GM19455 (cell line): ENCODE measurements at regions not wholly inside any gene's neighbourhood (a gene's known extent, or its start where the extent isn't known, plus 50 kb on each side); places are given as distances from the start of the nearest gene placed in this dataset.

Experiments used
- ATAC-seq: cut with Tn5 transposase; IDR thresholded peaks from one replicate; pipeline ENCODE4 v1.9.1; 2021; ENCODE audit not compliant: unreplicated experiment

- no peak for ATAC-seq
Observed at GRCh38 chr15:58235961-58236360, 97.8 kb downstream of the AQP9 start.

GRCh38 chr15:58240191-58240932 is 102.2 kb downstream of the AQP9 start:
- no peak for ATAC-seq

DNA sequence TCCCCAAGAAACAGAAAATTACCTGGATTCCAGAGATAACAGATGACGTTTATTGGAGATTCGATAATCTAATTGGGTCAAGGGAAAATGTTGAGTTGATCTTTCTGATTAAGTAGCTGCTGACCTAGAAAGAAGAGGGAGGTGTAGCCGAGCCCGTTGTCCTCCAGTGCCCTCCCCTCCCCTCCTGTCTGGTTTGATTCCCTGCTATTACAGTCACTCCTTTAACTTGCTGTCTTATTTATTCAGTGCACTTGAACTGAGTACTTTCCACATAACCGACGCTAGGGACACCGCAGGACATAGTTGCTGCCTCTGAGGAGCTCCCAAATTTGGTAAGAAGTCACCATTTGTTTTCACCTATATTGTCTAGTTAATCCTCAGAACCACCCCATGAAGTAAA is 103.7 kb downstream of the AQP9 start:
- no peak for ATAC-seq

DNA sequence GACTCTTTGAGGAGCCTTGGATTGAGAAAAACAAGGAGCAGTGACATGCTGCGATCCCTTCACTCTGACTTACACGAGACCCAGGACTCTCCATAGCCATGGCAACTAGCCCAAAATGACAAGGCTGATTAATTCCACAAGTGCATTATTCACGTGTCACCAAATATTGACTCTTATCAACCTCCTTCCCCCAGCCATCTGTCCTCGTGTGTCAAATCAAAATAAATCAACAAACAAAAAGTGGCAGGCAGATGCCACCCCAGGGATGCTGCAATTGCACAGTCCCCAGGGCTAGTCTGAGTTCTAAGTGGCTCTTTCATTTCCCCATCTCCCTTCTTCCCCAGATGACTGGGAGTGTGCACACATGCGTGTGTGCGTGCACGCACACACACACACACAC is 104.9 kb downstream of the AQP9 start:
- ATAC-seq, result no peak

DNA sequence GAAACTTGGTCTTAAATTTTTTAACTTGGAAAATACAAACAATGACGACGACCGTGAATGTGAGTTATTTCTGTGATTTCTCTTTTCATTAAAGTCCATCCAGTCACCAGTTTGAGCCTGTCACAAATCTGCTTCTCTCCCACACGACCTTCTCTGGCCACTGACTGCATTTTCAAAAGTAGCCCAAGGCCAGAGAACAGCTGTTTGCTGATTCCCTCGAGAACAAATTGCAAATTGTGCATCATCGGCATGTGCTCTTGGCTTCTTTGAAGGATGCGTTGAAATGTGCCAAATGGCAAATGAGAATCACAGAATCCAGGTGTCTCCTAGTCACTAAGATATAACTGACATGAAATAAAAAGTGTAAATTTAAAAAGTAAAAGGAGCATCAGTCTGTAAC is 106.4 kb downstream of the AQP9 start:
- ATAC-seq, result no peak

GRCh38 chr15:58246041-58246440 is 107.9 kb downstream of the AQP9 start:
- ATAC-seq, result no peak

- no peak for ATAC-seq
Observed at GRCh38 chr15:58247855-58248842, 110.0 kb downstream of the AQP9 start.

DNA sequence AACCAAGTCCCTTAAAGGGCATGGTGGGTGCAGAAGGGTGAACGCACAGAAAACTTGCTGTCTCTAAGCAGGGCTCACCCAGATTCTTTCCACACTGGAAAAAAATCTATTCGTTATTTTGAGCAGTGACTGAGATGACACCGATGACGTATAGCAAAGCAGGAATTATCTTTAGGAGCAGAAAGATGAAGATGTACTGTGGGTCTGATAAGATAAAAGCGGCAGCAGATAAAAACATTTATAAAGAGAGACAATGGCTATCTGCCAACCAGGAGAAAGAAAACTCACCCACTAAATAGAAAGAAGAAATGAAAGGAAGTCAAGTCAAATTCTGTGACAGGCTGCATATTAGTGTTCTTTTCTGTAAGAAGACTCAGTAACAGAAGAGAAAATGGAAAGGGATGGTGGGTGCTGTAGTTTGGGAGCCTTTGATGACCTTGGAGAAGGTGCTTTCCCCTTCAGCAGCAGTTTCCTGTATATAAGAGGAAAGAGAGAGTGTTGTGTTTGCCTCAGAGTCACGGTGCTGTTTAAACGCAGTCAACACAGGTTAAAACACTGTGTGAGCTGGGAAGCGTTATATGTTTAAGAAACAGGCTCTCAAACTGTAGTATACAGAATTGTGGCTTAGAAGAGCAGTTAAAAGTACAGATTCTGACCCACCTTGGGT is 111.6 kb downstream of the AQP9 start:
- no peak for ATAC-seq

GRCh38 chr15:58252586-58253323 is 114.6 kb downstream of the AQP9 start:
- ATAC-seq, result no peak

- no peak for ATAC-seq
Observed at GRCh38 chr15:58257776-58258325, 119.7 kb downstream of the AQP9 start.

- ATAC-seq, result no peak
Observed at GRCh38 chr15:58258501-58259292, 120.5 kb downstream of the AQP9 start.

DNA sequence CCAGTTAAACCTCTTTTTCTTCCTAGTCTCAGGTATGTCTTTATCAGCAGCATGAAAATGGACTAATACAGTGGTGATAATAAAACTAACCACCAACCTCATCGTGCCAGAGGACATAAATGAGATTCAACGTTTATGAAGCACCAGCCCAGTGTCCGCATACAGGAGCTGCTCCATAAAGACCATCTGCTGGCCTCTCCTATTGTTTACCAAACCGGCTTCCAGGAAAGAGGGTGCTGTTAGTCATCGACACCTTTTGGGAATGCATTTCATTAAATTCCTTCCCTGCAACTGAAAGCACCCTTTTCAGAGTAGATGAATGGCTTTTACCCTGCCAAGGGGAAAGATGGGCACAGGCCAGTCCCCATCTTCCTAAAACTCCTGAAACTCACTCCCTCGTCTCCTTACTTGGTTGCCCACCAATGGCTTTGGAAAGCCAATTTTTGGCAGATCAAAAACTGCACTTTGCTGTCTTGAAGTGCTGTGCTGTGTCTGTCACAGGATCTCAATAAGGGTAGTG is 122.1 kb downstream of the AQP9 start:
- no peak for ATAC-seq

GRCh38 chr15:58260725-58261267 is 122.6 kb downstream of the AQP9 start:
- ATAC-seq, result no peak

DNA sequence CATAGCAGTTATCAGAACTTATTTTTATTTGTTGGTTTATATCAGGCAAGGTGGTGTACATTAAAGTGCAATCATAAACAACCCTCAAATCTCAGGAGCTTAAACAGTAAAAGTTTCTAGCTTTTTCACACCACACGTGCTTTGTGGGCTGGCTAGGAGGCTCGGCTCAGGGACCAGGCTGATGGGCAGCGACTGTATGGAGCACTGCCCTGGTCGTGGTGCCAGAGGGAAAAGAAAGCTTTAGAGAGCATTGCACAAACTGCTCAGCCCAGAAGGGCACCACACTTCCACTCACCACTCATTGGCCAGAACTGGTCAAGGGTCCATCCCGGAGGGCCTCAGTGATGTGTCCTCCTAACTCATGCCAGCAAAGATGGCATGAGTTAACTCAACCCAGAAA is 123.2 kb downstream of the AQP9 start:
- no peak for ATAC-seq

DNA sequence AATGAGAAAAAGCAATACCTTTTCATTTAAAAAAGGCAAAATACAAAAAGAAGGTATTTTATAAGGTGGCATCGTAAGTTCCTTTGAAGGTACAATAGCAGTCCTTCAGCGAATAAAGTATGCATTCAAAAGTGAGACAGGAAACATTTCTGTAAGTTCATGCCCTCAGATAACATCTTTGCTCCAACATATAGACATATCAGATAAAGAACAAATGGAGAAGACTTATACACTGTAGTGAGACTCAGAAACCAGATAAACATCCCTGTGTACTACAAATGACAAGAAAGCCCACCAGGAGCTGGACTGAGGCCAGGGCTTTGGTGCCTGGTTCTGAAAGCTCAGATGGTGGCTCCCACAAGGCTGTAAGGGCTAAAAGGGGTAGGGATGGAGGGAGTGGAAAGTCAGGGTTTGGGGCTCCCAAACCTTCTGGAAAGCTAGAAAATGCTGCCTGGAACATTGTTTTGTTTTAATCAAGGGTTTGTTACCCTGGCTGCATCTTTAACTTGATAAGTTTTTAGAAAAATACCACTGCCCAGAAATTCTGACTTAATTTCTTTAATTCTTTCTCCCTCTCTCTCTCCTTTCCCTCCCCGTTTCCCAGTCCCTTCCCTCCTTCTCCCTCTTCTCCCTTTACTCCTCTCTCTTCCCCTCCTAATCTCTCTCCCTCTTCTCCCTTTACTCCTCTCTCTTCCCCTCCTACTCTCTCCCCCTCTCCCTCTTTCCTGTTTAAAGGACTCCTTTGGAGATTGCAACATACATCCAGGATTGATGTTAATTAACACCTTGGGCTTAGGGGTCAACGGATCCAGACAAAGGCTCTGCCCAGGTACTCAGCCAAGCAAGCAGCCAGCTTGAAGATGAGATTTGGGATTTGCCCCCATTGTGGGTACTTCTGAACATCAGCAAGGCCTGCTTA is 126.1 kb downstream of the AQP9 start:
- no peak for ATAC-seq

- ATAC-seq, result no peak
Observed at GRCh38 chr15:58267051-58267450, 128.9 kb downstream of the AQP9 start.

GRCh38 chr15:58268746-58269267 is 130.6 kb downstream of the AQP9 start:
- no peak for ATAC-seq
